BE2C (cell line): ENCODE measurements at regions not wholly inside any gene's neighbourhood (a gene's known extent, or its start where the extent isn't known, plus 50 kb on each side); places are given as distances from the start of the nearest gene placed in this dataset.

Source experiments
- DNase-seq: peaks from one replicate; pipeline ENCODE4 v3.0.0-alpha.2; 2020
- H3K27me3 ChIP-seq: fragments of 250-450 bp; sonication (Bioruptor Pico); 2 replicates; pipeline ENCODE4 v1.5.1; 2020; ENCODE audit warnings: mild to moderate bottlenecking
- H3K36me3 ChIP-seq: fragments of 250-450 bp; sonication (Bioruptor Pico); 2 replicates; pipeline ENCODE4 v1.5.1; 2020; ENCODE audit warnings: mild to moderate bottlenecking
- H3K4me1 ChIP-seq: fragments of 250-450 bp; sonication (Bioruptor Pico); 2 replicates; pipeline ENCODE4 v1.5.1; 2020
- H3K4me3 ChIP-seq: 2 replicates; pipeline ENCODE4 v1.5.1; 2011; ENCODE audit warnings: low read depth, low read length
- H3K9me3 ChIP-seq: fragments of 250-450 bp; sonication (Bioruptor Pico); 2 replicates; pipeline ENCODE4 v1.5.1; 2020
- CTCF ChIP-seq: IDR thresholded peaks from 2 replicates; pipeline ENCODE4 v1.5.1; 2012; ENCODE audit warnings: mild to moderate bottlenecking, low read depth, low read length

GRCh38 chr1:244958593-244958992, 94.2 kb upstream of the HNRNPU start:
- no peaks in the 10 kb centered on the region for H3K9me3 ChIP-seq
- peaks cover 4% of the 10 kb centered on the region for H3K4me1 ChIP-seq
- no peak overlapping the region for H3K4me3 ChIP-seq
- H3K36me3 ChIP-seq = no peaks in the 10 kb centered on the region
- no peak for TF ChIP-seq CTCF
- DNase-seq = no peak
- no peaks in the 10 kb centered on the region for H3K27me3 ChIP-seq

GRCh38 chr1:244957525-244957924, 93.2 kb upstream of the HNRNPU start:
- Histone ChIP-seq H3K36me3 (no peaks in the 10 kb centered on the region), H3K27me3 (no peaks in the 10 kb centered on the region), H3K4me3 (no peak overlapping the region), H3K9me3 (no peaks in the 10 kb centered on the region), H3K4me1 (no peaks in the 10 kb centered on the region)
- TF ChIP-seq CTCF = no peak
- no peak for DNase-seq

- H3K9me3 ChIP-seq = no peaks in the 10 kb centered on the region
- H3K36me3 ChIP-seq = no peaks in the 10 kb centered on the region
- no peaks in the 10 kb centered on the region for H3K4me1 ChIP-seq
- no peak overlapping the region for H3K4me3 ChIP-seq
- H3K27me3 ChIP-seq = no peaks in the 10 kb centered on the region
- no peak for DNase-seq
- TF ChIP-seq CTCF = no peak
These were observed 92.8 kb upstream of the HNRNPU start for GRCh38 chr1:244957122-244957521.

- no peaks in the 10 kb centered on the region for H3K4me1 ChIP-seq
- no peak for DNase-seq
- no peaks in the 10 kb centered on the region for H3K9me3 ChIP-seq
- no peaks in the 10 kb centered on the region for H3K36me3 ChIP-seq
- no peak overlapping the region for H3K4me3 ChIP-seq
- no peaks in the 10 kb centered on the region for H3K27me3 ChIP-seq
- TF ChIP-seq CTCF = no peak
These were observed 91.3 kb upstream of the HNRNPU start for GRCh38 chr1:244955661-244956060.

GRCh38 chr1:244954359-244954758, 90.0 kb upstream of the HNRNPU start:
- TF ChIP-seq CTCF = no peak

GRCh38 chr1:244953901-244954300, 89.6 kb upstream of the HNRNPU start:
- no peaks in the 10 kb centered on the region for H3K36me3 ChIP-seq
- H3K4me3 ChIP-seq = no peak overlapping the region
- H3K4me1 ChIP-seq = no peaks in the 10 kb centered on the region
- no peaks in the 10 kb centered on the region for H3K27me3 ChIP-seq
- TF ChIP-seq CTCF = no peak
- H3K9me3 ChIP-seq = no peaks in the 10 kb centered on the region
- no peak for DNase-seq

More at GRCh38 chr1:244954359-244954758, 90.0 kb upstream of the HNRNPU start:
- DNase-seq = no peak
- Histone ChIP-seq H3K4me3 (no peak overlapping the region), H3K36me3 (no peaks in the 10 kb centered on the region), H3K4me1 (no peaks in the 10 kb centered on the region), H3K27me3 (no peaks in the 10 kb centered on the region), H3K9me3 (no peaks in the 10 kb centered on the region)
